ENCODE measurements at regions not wholly inside any gene's neighbourhood (a gene's known extent, or its start where the extent isn't known, plus 50 kb on each side); places are given as distances from the start of the nearest gene placed in this dataset.

DNA sequence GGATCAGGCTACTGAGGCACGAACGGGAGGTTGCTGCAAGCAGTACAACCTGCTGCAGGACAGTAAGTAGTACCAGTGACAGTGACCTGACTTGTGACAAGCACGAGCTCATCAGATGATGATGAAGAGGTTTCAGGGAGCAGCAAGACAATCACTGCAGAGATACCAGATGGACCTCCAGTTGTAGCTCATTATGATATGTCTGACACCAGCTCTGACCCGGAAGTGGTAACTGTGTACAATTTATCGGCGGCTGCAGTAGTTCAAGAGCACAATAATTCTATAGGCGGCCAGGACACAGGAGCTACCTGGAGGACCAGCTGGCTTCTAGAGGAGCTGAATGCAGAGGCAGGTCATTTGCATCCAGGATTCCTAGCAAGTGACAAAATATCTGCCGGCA lies 64.0 kb upstream of the GULP1 start:
- Mint-ChIP-seq H3K27me3 (peaks cover 5% of the 10 kb centered on the region), H3K36me3 (no peaks in the 10 kb centered on the region), H3K9me3 (ENCODE audit: low read depth) (no peaks in the 10 kb centered on the region), H3K4me3 (no peak overlapping the region), H3K4me1 (ENCODE audit: low read depth) (no peaks in the 10 kb centered on the region), H3K27ac (no peak overlapping the region)

- Mint-ChIP-seq H3K36me3 (peaks cover 2% of the 10 kb centered on the region), H3K4me3 (no peak overlapping the region), H3K9me3 (ENCODE audit: low read depth) (peaks cover 10% of the 10 kb centered on the region), H3K27ac (no peak overlapping the region), H3K4me1 (ENCODE audit: low read depth) (no peaks in the 10 kb centered on the region), H3K27me3 (no peaks in the 10 kb centered on the region)
These were observed 56.3 kb upstream of the GULP1 start for GRCh38 chr2:188235364-188235763.

DNA sequence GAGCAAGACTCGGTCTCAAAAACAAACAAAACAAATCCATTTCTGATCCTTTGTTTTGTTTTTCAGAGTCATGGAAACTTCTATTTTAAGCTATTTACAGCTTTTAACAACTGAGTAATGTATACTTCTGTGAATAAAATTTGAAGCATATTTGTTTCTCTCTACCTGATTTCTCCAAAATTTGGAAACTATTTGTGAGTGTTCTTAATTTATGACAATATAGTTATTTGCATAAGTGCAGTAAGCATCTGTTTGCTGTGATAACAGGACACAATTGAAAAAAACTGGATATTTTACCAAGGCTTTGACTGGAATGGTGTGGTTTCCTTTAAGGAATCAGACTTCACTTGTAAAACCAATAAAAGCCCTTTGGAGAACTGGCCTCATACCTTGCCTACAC lies 53.3 kb upstream of the GULP1 start:
- Mint-ChIP-seq H3K27ac (no peak overlapping the region), H3K36me3 (peaks cover 2% of the 10 kb centered on the region), H3K9me3 (ENCODE audit: low read depth) (peaks cover 10% of the 10 kb centered on the region), H3K4me3 (no peak overlapping the region), H3K4me1 (ENCODE audit: low read depth) (no peaks in the 10 kb centered on the region), H3K27me3 (no peaks in the 10 kb centered on the region)
